NCI-H2029 treated with DMSO at 0.1 percent for 48 hours (cell line): ENCODE measurements at regions not wholly inside any gene's neighbourhood (a gene's known extent, or its start where the extent isn't known, plus 50 kb on each side); places are given as distances from the start of the nearest gene placed in this dataset.

Source experiments
- DNase-seq: peaks from one replicate; lab custom pipeline; 2025; lab: John Stamatoyannopoulos, UW

GRCh38 chr16:87229230-87230188, 87.7 kb downstream of the C16orf95 start:
- no peak for DNase-seq

- DNase-seq, result no peak
Measured at GRCh38 chr16:87230571-87230970, 86.6 kb downstream of the C16orf95 start.

GRCh38 chr16:87231295-87231694, 85.9 kb downstream of the C16orf95 start:
- no peak for DNase-seq

- no peak for DNase-seq
Measured at GRCh38 chr16:87231911-87232310, 85.3 kb downstream of the C16orf95 start.

GRCh38 chr16:87233928-87234327, 83.3 kb downstream of the C16orf95 start:
- DNase-seq, result no peak

GRCh38 chr16:87234601-87235000, 82.6 kb downstream of the C16orf95 start:
- no peak for DNase-seq

GRCh38 chr16:87235810-87236515, 81.2 kb downstream of the C16orf95 start:
- DNase-seq, result no peak

- DNase-seq, result no peak
Measured at GRCh38 chr16:87236516-87237115, 80.6 kb downstream of the C16orf95 start.

- DNase-seq, result no peak
Measured at GRCh38 chr16:87238361-87238715, 78.9 kb downstream of the C16orf95 start.

- no peak for DNase-seq
Measured at GRCh38 chr16:87239545-87239944, 77.6 kb downstream of the C16orf95 start.

GRCh38 chr16:87240211-87241136, 76.7 kb downstream of the C16orf95 start:
- no peak for DNase-seq

GRCh38 chr16:87241137-87241771, 75.9 kb downstream of the C16orf95 start:
- DNase-seq, result no peak

GRCh38 chr16:87243478-87243877, 73.7 kb downstream of the C16orf95 start:
- DNase-seq, result no peak

- no peak for DNase-seq
Measured at GRCh38 chr16:87244636-87245197, 72.5 kb downstream of the C16orf95 start.

- no peak for DNase-seq
Measured at GRCh38 chr16:87245511-87245910, 71.7 kb downstream of the C16orf95 start.

- no peak for DNase-seq
Measured at GRCh38 chr16:87246269-87247065, 70.7 kb downstream of the C16orf95 start.

GRCh38 chr16:87248714-87249113, 68.5 kb downstream of the C16orf95 start:
- DNase-seq, result no peak

- no peak for DNase-seq
Measured at GRCh38 chr16:87249425-87249824, 67.8 kb downstream of the C16orf95 start.

GRCh38 chr16:87250431-87250960, 66.7 kb downstream of the C16orf95 start:
- DNase-seq, result no peak
